ENCODE measurements at regions not wholly inside any gene's neighbourhood (a gene's known extent, or its start where the extent isn't known, plus 50 kb on each side); places are given as distances from the start of the nearest gene placed in this dataset.

- peaks cover 16% of the 10 kb centered on the region for H3K9me3 Mint-ChIP-seq (ENCODE audit: unreplicated experiment)
Observed at GRCh38 chr12:98453492-98453891, 61.9 kb upstream of the TMPO start.

GRCh38 chr12:98456041-98456440, 59.3 kb upstream of the TMPO start:
- H3K27ac Mint-ChIP-seq (ENCODE audit: unreplicated experiment): peak overlapping the region; percentile 86
- H3K4me3 Mint-ChIP-seq (ENCODE audit: unreplicated experiment): peak overlapping the region; percentile 78
- DNase-seq: no peak
- peaks cover 16% of the 10 kb centered on the region for H3K9me3 Mint-ChIP-seq (ENCODE audit: unreplicated experiment)
- H3K36me3 Mint-ChIP-seq (ENCODE audit: unreplicated experiment): no peaks in the 10 kb centered on the region
- peaks cover 24% of the 10 kb centered on the region for H3K4me1 Mint-ChIP-seq (ENCODE audit: low read depth, unreplicated experiment)
- TF ChIP-seq, protein P1, sequence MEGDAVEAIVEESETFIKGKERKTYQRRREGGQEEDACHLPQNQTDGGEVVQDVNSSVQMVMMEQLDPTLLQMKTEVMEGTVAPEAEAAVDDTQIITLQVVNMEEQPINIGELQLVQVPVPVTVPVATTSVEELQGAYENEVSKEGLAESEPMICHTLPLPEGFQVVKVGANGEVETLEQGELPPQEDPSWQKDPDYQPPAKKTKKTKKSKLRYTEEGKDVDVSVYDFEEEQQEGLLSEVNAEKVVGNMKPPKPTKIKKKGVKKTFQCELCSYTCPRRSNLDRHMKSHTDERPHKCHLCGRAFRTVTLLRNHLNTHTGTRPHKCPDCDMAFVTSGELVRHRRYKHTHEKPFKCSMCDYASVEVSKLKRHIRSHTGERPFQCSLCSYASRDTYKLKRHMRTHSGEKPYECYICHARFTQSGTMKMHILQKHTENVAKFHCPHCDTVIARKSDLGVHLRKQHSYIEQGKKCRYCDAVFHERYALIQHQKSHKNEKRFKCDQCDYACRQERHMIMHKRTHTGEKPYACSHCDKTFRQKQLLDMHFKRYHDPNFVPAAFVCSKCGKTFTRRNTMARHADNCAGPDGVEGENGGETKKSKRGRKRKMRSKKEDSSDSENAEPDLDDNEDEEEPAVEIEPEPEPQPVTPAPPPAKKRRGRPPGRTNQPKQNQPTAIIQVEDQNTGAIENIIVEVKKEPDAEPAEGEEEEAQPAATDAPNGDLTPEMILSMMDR (IDR thresholded peaks at IDR 0.05; ENCODE audit: partially characterized antibody, unreplicated experiment): no peak
- peaks cover 5% of the 10 kb centered on the region for H3K27me3 Mint-ChIP-seq (ENCODE audit: unreplicated experiment)

More at GRCh38 chr12:98453492-98453891, 61.9 kb upstream of the TMPO start:
- Mint-ChIP-seq H3K4me1 (ENCODE audit: low read depth, unreplicated experiment) (peaks cover 26% of the 10 kb centered on the region), H3K4me3 (ENCODE audit: unreplicated experiment) (no peak overlapping the region), H3K27ac (ENCODE audit: unreplicated experiment) (no peak overlapping the region), H3K27me3 (ENCODE audit: unreplicated experiment) (peaks cover 5% of the 10 kb centered on the region), H3K36me3 (ENCODE audit: unreplicated experiment) (no peaks in the 10 kb centered on the region)
- DNase-seq: no peak
- TF ChIP-seq, protein P1 (IDR thresholded peaks at IDR 0.05; ENCODE audit: partially characterized antibody, unreplicated experiment): no peak

DNA sequence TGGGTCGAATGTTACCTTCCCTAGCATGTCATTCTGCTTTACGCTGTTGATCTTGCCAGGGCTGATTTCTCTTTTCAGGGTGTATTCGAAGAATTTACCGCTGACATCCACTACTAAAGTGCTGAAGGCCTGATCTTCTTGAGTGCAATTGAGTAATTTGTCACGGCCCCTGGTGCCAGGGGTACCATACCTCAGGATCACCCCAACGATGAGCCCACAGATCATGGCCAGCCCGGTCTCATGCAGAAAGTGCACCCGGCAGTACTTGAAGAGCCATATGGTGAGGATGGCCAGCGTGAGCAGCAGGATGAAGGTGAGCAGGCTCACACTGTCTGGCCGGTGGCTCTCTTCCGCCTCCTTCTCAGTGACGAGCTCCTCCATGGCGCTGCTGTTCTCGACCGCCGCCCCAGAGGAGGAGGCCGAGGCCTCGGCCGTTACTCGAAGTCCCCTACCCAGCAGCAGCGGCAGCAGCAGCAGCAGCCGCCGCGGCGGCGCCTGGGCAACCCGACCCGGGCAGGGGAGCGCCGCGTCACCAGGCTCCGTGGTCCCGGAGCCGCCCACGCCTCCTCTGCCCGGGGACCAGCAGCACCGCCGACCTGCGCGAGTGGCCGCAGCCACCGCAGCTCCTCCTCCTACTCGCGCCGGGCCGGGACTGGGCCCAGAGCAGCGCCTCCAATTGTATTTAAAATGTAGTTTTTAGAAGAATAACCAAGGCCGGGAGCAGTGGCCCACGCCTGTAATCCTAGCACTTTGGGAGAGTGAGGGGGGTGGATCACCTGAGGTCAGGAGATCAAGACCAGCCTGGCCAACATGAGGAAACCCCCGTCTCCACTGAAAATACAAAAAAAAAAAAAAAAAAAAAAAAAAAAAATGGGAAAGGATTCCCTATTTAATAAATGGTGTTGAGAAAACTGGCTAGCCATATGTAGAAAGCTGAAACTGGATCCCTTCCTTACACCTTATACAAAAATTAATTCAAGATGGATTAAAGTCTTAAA, 58.5 kb upstream of the TMPO start:
- TF ChIP-seq, protein P1 (IDR thresholded peaks at IDR 0.05; ENCODE audit: partially characterized antibody, unreplicated experiment): no peak
- H3K4me1 Mint-ChIP-seq (ENCODE audit: low read depth, unreplicated experiment): peaks cover 24% of the 10 kb centered on the region
- H3K36me3 Mint-ChIP-seq (ENCODE audit: unreplicated experiment): no peaks in the 10 kb centered on the region
- H3K27ac Mint-ChIP-seq (ENCODE audit: unreplicated experiment): peak overlapping the region; percentile 52
- peak overlapping the region; percentile 76 for H3K4me3 Mint-ChIP-seq (ENCODE audit: unreplicated experiment)
- peak; percentile 42 for DNase-seq
- peaks cover 5% of the 10 kb centered on the region for H3K27me3 Mint-ChIP-seq (ENCODE audit: unreplicated experiment)
- H3K9me3 Mint-ChIP-seq (ENCODE audit: unreplicated experiment): peaks cover 15% of the 10 kb centered on the region

DNA sequence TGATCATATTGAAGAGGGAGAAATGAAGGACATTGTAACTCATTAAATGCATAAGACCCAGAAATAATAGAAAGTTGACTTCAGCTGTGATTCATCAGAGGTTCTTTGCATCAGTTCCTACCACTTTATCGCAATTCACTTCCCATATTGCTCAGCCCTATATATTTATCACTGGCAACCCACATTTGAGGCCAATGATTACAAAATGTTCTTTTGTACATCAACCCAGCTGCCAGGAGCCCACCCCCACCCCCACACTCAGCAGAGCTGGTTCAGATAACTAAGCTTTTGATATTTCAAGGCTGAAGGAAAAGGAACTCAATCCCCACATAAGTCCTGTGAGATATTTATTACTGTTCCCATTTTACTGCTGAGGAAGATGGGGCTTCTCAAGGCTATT, 51.2 kb upstream of the TMPO start:
- TF ChIP-seq, protein P1 (IDR thresholded peaks at IDR 0.05; ENCODE audit: partially characterized antibody, unreplicated experiment): no peak
- H3K36me3 Mint-ChIP-seq (ENCODE audit: unreplicated experiment): no peaks in the 10 kb centered on the region
- no peak for DNase-seq
- H3K27me3 Mint-ChIP-seq (ENCODE audit: unreplicated experiment): no peaks in the 10 kb centered on the region
- no peaks in the 10 kb centered on the region for H3K9me3 Mint-ChIP-seq (ENCODE audit: unreplicated experiment)
- H3K4me3 Mint-ChIP-seq (ENCODE audit: unreplicated experiment): no peak overlapping the region
- no peaks in the 10 kb centered on the region for H3K4me1 Mint-ChIP-seq (ENCODE audit: low read depth, unreplicated experiment)
- H3K27ac Mint-ChIP-seq (ENCODE audit: unreplicated experiment): no peak overlapping the region

DNA sequence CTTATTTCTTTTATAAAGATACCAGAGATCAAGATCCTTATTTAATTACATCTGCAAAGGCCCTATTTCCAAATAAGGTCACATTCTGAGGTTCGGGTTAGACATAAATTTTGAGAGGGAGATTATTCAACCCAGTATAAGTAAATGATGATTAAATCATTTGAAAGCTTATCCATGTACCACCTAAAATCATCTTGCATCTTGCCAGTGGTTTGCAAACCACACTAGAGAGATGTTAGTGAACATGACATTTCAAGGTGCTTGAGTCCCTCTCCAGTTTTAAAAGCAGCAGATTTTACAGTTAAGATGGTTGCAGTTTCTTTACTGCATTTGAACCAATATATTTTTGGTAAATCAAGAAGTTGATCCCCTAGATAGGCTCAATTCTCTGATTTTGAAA, 49.9 kb upstream of the TMPO start:
- Mint-ChIP-seq H3K36me3 (ENCODE audit: unreplicated experiment) (no peaks in the 10 kb centered on the region), H3K27me3 (ENCODE audit: unreplicated experiment) (peaks cover 2% of the 10 kb centered on the region), H3K9me3 (ENCODE audit: unreplicated experiment) (no peaks in the 10 kb centered on the region), H3K4me3 (ENCODE audit: unreplicated experiment) (no peak overlapping the region), H3K4me1 (ENCODE audit: low read depth, unreplicated experiment) (no peaks in the 10 kb centered on the region), H3K27ac (ENCODE audit: unreplicated experiment) (no peak overlapping the region)
- DNase-seq: no peak
- TF ChIP-seq, protein P1 (IDR thresholded peaks at IDR 0.05; ENCODE audit: partially characterized antibody, unreplicated experiment): no peak

All from glutamatergic neuron (in vitro differentiated cells).